ENCODE measurements at regions not wholly inside any gene's neighbourhood (a gene's known extent, or its start where the extent isn't known, plus 50 kb on each side); places are given as distances from the start of the nearest gene placed in this dataset.
"Not testable (repeated sequence)": the region's sequence is repeated elsewhere in the genome, so short reads cannot be mapped to it uniquely, and the experiment has no call there.

DNA sequence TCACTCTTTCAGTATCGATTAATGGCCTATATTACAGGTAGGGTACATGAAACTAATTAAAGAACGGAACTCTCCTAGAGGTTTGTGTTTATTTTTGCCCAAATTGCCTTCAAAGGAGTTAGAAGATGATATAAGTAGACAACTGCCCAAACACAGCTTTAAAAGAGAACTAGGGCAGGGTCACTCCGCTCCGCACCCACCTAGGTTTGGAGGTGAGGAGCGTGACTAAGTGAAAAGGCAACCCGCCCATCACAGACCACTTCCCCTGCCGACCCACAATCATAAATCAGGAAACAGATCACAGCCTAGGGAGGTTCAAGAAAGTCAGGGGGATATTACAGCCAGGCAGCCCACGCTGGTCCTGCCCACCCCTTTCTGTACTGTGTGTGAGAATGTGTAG lies 166.7 kb downstream of the C1D start:
- Mint-ChIP-seq H3K27me3 (no peaks in the 10 kb centered on the region), H3K27ac (no peak overlapping the region), H3K36me3 (no peaks in the 10 kb centered on the region), H3K4me3 (no peak overlapping the region), H3K4me1 (no peaks in the 10 kb centered on the region), H3K9me3 (no peaks in the 10 kb centered on the region)
- CTCF ChIA-PET, result no interaction called here
- no peak for DNase-seq

DNA sequence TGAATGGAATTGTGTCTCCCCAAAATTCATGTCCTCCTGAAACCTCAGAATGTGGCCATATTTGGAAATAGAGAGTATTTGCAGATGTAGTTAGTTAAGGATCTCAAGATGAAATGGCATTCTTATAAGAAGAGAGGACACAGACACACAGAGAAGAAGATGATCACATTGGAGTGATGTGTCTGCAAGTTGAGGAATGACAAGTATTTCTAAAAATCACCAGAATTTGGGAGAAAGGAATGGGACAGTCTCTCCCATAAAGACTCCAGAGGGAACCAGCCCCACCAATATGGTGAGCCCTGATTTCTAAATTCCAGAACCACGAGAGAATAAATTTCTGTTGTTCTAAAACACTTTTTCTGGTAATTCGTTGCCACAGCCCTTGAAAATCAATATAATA lies 166.3 kb downstream of the C1D start:
- H3K4me3 Mint-ChIP-seq, result no peak overlapping the region
- DNase-seq, result no peak
- H3K36me3 Mint-ChIP-seq, result no peaks in the 10 kb centered on the region
- no peaks in the 10 kb centered on the region for H3K4me1 Mint-ChIP-seq
- CTCF ChIA-PET, result no interaction called here
- H3K9me3 Mint-ChIP-seq, result no peaks in the 10 kb centered on the region
- no peaks in the 10 kb centered on the region for H3K27me3 Mint-ChIP-seq
- no peak overlapping the region for H3K27ac Mint-ChIP-seq

DNA sequence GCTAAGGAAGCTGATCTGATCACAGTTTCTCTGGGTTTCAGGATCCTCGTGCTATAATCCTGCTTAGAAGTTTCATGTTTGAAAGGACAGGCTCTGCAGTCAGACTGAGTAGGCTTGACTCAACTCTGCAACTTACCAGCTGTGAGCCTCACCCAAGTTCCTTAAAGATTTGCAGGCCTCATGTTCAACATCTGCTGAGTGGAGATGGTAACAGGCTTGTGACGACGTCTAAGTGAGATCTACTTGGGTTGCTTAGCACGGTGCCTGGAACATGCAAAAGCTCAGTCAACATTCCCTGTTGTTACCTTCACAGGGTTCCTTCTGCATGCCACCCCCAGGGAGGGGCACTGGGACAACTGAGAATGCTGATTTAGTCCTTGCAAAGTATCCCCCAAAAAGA lies 164.2 kb downstream of the C1D start:
- H3K27ac Mint-ChIP-seq, result no peak overlapping the region
- no peaks in the 10 kb centered on the region for H3K4me1 Mint-ChIP-seq
- no peaks in the 10 kb centered on the region for H3K36me3 Mint-ChIP-seq
- no peak overlapping the region for H3K4me3 Mint-ChIP-seq
- H3K27me3 Mint-ChIP-seq, result no peaks in the 10 kb centered on the region
- no peak for DNase-seq
- H3K9me3 Mint-ChIP-seq, result no peaks in the 10 kb centered on the region
- CTCF ChIA-PET, result no interaction called here

DNA sequence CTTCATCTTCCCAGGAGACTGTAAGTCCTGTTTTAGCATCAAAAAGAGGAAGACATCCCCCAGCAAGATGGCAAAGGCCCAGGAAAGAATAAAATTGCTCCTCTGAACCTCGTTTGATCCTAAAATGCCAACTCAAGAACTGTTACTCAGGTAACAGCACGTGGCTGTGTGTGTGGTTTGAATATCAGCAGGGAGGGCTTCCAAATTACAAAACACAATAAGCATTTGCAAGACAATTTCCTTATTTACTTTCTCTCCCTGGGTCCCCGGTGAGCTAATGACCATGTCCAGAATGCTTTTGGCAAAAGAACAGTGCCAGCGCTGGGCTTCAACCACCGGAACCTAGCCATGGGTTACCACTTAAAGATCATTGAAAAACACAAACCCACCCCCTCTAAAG lies 163.6 kb downstream of the C1D start:
- Mint-ChIP-seq H3K4me1 (no peaks in the 10 kb centered on the region), H3K4me3 (no peak overlapping the region), H3K27me3 (no peaks in the 10 kb centered on the region), H3K36me3 (no peaks in the 10 kb centered on the region), H3K27ac (no peak overlapping the region), H3K9me3 (no peaks in the 10 kb centered on the region)
- CTCF ChIA-PET, result no interaction called here
- DNase-seq, result no peak

DNA sequence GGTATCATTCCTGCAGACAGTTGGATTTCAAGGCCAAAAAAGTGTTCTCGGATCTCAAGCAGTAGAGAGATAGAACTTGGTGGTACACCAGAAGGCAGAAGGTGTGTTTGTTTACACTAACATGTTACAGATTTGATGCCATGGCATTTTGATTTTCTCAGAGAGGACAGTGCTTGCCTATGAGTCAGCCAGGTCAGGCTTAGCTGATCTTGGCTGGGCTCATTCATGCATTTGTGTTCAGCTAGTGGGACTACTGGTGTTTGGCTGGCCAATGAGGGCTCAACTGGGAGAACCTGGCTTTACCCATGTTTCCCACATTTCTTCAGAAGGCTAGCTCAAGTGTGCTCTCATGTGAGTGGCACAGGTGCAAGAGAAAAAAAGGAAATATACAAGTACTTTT lies 162.0 kb downstream of the C1D start:
- Mint-ChIP-seq H3K4me3 (no peak overlapping the region), H3K27ac (no peak overlapping the region), H3K27me3 (no peaks in the 10 kb centered on the region), H3K4me1 (no peaks in the 10 kb centered on the region), H3K9me3 (no peaks in the 10 kb centered on the region), H3K36me3 (no peaks in the 10 kb centered on the region)
- CTCF ChIA-PET, result no interaction called here
- DNase-seq, result no peak

DNA sequence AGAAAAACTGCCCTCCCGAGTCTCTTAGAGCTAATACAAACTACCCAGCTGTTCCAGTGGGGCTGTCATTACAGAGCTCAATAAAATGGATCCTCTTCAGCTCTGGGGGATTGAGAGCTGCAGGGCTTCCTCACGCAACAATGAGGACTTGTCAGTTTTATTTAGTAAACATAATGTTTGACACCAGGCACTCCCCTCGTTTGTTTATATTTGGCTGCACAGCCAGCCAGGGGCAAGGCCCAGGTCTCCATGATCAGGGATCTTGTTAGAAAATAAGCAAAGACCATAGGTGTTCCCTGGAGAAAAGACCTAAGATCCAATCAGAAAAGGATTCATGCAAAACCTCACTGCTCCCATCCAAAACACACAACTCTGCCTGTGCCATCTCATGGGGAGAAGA lies 158.2 kb downstream of the C1D start:
- Mint-ChIP-seq H3K4me3 (no peak overlapping the region), H3K27ac (no peak overlapping the region), H3K27me3 (no peaks in the 10 kb centered on the region), H3K4me1 (no peaks in the 10 kb centered on the region), H3K9me3 (no peaks in the 10 kb centered on the region), H3K36me3 (no peaks in the 10 kb centered on the region)
- CTCF ChIA-PET, result no interaction called here
- no peak for DNase-seq

DNA sequence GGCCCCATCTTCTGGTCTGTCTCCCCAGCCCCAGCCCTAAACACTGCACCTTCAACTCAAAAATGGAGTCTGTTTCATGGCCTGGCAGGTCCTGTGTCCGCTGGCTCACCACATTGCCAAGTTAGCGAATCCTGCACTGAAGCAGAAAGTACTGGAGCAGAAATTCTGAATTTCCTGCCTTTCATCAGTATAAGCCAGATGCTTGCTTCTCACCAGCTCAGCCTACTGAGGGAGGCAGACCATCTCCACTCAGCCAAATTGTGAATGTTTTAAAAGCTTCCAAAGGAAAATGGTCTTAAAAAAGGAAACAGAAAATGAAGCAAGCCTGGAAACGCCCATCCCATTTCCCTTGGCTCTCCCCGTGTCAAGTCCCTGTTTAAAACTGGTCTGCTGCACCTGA lies 157.8 kb downstream of the C1D start:
- DNase-seq, result no peak
- CTCF ChIA-PET, result no interaction called here
- Mint-ChIP-seq H3K27me3 (no peaks in the 10 kb centered on the region), H3K9me3 (no peaks in the 10 kb centered on the region), H3K4me1 (no peaks in the 10 kb centered on the region), H3K4me3 (no peak overlapping the region), H3K27ac (no peak overlapping the region), H3K36me3 (no peaks in the 10 kb centered on the region)

DNA sequence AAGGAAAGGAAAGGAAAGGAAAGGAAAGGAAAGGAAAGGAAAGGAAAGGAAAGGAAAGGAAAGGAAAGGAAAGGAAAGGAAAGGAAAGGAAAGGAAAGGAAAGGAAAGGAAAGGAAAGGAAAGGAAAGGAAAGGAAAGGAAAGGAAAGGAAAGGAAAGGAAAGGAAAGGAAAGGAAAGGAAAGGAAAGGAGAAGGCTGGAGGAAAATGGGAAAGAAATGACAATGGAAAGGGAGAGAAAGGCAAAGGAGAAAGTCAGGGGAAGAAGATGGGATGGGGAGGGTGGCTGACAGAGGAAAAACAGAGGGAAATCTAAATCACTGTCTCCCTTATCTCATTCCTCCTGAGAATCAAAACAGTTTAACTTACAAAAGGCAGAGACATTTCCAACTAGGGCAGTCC lies 156.3 kb downstream of the C1D start:
- H3K27ac Mint-ChIP-seq, H3K4me1 Mint-ChIP-seq, H3K4me3 Mint-ChIP-seq, H3K36me3 Mint-ChIP-seq, H3K9me3 Mint-ChIP-seq, DNase-seq, CTCF ChIA-PET, H3K27me3 Mint-ChIP-seq: not testable (repeated sequence)

DNA sequence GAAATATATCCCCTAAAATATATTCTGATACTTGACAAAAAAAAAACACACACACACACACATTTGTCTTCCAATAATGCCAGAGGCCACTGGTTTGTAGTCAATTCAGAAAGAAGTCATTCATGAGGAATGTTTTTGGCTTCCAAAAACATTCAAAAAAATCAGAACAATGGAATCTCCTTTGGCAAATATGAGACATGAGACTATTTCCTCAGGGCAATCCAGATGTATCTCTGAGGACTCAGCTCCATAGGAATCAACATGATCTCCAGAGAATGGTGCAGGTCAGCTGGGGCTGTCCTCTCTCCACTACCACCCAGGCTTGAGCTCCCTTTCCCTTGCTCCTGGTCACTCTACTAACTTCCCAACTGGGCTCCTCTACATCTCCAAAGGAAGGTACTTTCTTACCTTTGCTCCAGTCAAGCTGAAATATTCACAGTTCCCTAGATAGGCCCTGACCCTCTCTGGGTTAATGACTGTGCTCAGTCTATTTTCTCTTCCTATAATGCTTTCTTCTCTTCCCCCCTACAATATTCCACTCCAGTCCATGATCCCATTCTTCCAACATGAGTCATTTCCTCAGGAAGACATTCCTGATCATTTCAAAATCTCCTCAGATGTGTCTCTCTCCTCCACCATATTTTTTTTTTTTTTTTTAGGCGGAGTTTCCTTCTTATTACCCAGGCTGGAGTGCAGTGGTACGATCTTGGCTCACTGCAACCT lies 145.3 kb downstream of the C1D start:
- Mint-ChIP-seq H3K27ac (no peak overlapping the region), H3K36me3 (no peaks in the 10 kb centered on the region), H3K4me3 (no peak overlapping the region), H3K27me3 (no peaks in the 10 kb centered on the region), H3K9me3 (no peaks in the 10 kb centered on the region), H3K4me1 (no peaks in the 10 kb centered on the region)
- CTCF ChIA-PET, result no interaction called here
- no peak for DNase-seq

DNA sequence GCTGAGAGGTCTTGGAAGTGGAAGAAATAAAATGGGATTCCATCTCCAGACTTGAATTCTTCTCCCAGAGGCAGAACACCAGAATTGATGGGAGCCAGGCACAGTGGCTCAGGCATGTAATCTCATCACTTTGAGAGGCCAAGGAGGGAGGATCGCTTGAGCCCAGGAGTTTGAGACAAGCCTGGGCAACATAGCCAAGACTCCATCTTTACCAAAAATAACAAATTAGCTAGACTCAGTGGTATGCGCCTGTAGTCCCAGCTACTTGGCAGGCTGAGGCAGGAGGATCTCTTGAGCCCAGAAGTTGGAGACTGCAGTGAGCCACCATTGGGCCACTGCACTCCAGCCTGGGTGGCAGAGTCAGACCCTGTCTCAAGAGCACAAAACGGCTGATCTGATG lies 144.3 kb downstream of the C1D start:
- Mint-ChIP-seq H3K27ac (no peak overlapping the region), H3K4me1 (no peaks in the 10 kb centered on the region), H3K27me3 (no peaks in the 10 kb centered on the region), H3K4me3 (no peak overlapping the region), H3K9me3 (no peaks in the 10 kb centered on the region), H3K36me3 (no peaks in the 10 kb centered on the region)
- no peak for DNase-seq
- CTCF ChIA-PET, result no interaction called here

DNA sequence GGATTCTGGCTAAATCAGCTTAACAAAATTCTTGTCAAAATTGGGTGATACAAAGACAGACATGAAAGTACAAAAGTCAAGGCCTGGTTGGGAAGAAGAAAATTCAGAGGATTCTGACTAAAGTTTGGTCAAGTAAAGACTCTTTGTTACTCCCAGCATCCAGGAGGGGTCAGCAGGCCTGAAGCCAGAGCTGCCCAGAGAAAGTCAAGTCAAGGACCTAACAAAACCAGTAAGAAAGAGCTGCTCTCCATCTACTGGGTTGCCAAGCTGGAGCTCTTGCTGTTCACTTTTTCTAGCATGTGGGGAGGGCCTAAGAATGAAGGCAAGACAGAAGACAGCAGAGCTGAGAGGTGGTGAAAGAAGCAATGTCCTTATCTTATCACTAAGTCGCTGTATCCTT lies 143.3 kb downstream of the C1D start:
- H3K4me1 Mint-ChIP-seq, result no peaks in the 10 kb centered on the region
- H3K27ac Mint-ChIP-seq, result no peak overlapping the region
- H3K4me3 Mint-ChIP-seq, result no peak overlapping the region
- H3K9me3 Mint-ChIP-seq, result no peaks in the 10 kb centered on the region
- DNase-seq, result no peak
- CTCF ChIA-PET, result no interaction called here
- H3K27me3 Mint-ChIP-seq, result no peaks in the 10 kb centered on the region
- H3K36me3 Mint-ChIP-seq, result no peaks in the 10 kb centered on the region

DNA sequence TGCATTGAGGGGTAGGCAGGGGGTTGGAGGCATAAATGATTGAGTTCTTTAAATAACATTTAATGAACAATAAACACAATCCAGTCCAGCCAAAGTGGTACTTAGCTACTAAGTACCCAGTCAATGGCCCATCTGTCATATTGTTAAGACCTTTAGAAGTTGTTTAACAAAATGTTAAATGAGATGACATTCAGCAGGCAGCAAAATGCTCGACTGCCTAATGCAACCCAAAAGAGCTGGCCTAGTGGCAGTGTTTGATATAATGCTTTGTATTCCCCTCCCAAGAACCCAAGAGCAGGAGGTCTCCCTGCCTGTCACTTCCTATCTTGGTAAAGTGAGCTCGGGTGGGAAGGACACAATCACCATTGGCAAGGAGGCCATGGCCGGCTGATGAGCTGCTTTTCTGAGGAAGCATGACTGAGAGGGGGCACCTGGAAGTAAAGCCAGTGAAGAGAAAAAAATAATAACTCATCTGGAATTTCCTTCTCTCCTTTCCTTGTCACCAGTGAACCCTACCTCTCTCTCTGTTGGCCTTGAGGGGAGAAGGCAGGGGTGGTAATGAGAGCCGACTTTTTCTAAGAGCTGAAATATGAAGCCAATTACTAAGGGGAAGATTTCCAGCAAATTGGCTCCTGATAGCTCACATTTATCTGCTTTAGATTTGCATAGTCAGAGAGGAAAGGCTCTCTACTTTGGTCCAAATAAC lies 140.6 kb downstream of the C1D start:
- Mint-ChIP-seq H3K27ac (no peak overlapping the region), H3K4me1 (no peaks in the 10 kb centered on the region), H3K4me3 (no peak overlapping the region), H3K27me3 (no peaks in the 10 kb centered on the region), H3K9me3 (no peaks in the 10 kb centered on the region), H3K36me3 (no peaks in the 10 kb centered on the region)
- CTCF ChIA-PET, result no interaction called here
- no peak for DNase-seq

DNA sequence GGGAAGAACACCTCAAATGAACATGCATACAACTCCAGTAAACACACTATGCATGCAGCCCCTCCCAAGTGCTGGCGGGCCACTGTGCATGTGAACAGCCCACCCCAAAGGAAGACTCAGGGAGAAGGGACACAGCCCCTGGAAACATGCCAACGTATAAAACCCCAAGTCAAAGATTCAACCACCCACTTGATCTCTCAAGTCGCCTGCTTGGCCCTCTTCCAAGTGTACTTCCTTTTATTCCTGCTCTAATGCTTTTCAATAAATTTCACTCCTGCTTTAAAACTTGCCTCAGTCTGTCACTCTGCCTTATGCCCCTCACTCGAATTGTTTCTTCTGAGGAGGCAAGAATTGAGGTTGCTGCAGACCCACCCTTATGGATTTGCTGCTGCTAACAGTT lies 139.1 kb downstream of the C1D start:
- H3K4me1 Mint-ChIP-seq, result no peaks in the 10 kb centered on the region
- H3K27ac Mint-ChIP-seq, result no peak overlapping the region
- H3K4me3 Mint-ChIP-seq, result no peak overlapping the region
- H3K9me3 Mint-ChIP-seq, result no peaks in the 10 kb centered on the region
- DNase-seq, result no peak
- no peaks in the 10 kb centered on the region for H3K36me3 Mint-ChIP-seq
- CTCF ChIA-PET, result no interaction called here
- no peaks in the 10 kb centered on the region for H3K27me3 Mint-ChIP-seq

DNA sequence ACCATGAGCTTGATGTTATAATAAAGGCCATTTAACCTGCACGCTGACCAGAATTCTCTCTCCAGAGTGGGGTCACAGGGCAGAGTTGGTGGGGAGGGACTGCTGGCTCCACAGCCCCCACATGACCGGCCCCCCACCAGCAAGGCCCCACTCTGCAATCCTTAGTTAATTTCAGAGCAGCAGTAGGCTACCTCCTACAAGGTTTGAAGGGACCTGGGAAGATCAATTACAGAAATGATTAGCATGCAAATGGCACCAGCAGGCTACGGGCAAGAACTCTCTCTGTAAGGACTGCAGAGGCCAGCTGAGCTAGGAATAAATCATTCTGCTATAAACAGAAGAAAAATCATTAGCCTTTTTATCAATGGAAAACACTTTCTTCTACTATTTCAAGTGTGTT lies 135.3 kb downstream of the C1D start:
- CTCF ChIA-PET, result no interaction called here
- no peaks in the 10 kb centered on the region for H3K36me3 Mint-ChIP-seq
- no peaks in the 10 kb centered on the region for H3K4me1 Mint-ChIP-seq
- DNase-seq, result no peak
- H3K27ac Mint-ChIP-seq, result no peak overlapping the region
- no peaks in the 10 kb centered on the region for H3K27me3 Mint-ChIP-seq
- no peaks in the 10 kb centered on the region for H3K9me3 Mint-ChIP-seq
- no peak overlapping the region for H3K4me3 Mint-ChIP-seq

DNA sequence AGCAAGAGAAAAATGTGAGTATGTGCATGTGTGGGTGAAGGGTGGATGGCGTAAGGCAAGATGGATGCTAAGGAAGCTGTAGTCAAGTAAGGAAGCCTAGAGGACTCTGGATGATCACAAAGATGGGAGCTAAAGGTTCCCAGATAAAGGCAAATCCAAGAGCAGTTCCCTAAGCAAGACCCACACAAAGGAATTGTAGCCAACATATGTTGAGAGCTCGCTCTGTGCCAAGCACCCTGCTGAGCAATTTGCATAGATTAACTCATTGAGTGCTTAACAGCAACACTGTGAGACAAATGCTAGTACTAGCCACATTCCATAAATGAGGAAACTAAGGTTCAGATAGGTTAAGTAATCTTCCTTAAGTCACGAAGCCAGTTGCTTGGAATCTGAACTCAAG lies 132.6 kb downstream of the C1D start:
- DNase-seq, result no peak

More for the DNA sequence above, 132.6 kb downstream of the C1D start:
- H3K9me3 Mint-ChIP-seq, result no peaks in the 10 kb centered on the region
- CTCF ChIA-PET, result interaction anchor here (1.0 kb wide), 1 partner anchor 101 kb away, joined by 4 read pairs; no protein-coding TSS in a partner anchor
- H3K27ac Mint-ChIP-seq, result no peak overlapping the region
- no peaks in the 10 kb centered on the region for H3K27me3 Mint-ChIP-seq
- no peaks in the 10 kb centered on the region for H3K36me3 Mint-ChIP-seq
- H3K4me1 Mint-ChIP-seq, result no peaks in the 10 kb centered on the region
- no peak overlapping the region for H3K4me3 Mint-ChIP-seq
